Lung (tissue), 11 donors: ENCODE measurements at regions not wholly inside any gene's neighbourhood (a gene's known extent, or its start where the extent isn't known, plus 50 kb on each side); places are given as distances from the start of the nearest gene placed in this dataset.

ENCODE experiments used
- ATAC-seq: fragments of 200-7000 bp; cut with Tn5 transposase; one replicate; pipeline ENCODE4 v1.9.1; 2020; ENCODE audit warnings: moderate number of reproducible peaks; ENCODE audit not compliant: insufficient read depth, low FRiP score
- DNase-seq, 3 donors: peaks; one replicate each; pipeline ENCODE4 v3.0.0-alpha.2; 2013 to 2017
- H3K27ac ChIP-seq, 2 donors: one replicate each; pipeline ENCODE4 v1.5.1; 2013; ENCODE audit warnings: mild to moderate bottlenecking in 2 of 2, moderate library complexity in 2 of 2, control low read depth in 1 of 2, inconsistent platforms in 1 of 2, low read depth in 1 of 2, low read length in 1 of 2
- H3K27me3 ChIP-seq, 3 donors: one replicate each; pipeline ENCODE4 v1.5.1; 2013; ENCODE audit warnings: low read length in 2 of 3; ENCODE audit not compliant: control insufficient read depth in 3 of 3, insufficient read depth in 3 of 3
- H3K36me3 ChIP-seq, 4 donors: one replicate each; pipeline ENCODE4 v1.5.1; 2013; ENCODE audit warnings: low read length in 4 of 4, mild to moderate bottlenecking in 1 of 4, moderate library complexity in 1 of 4; ENCODE audit not compliant: control insufficient read depth in 4 of 4, insufficient read depth in 4 of 4
- H3K4me1 ChIP-seq, 5 donors: one replicate each; pipeline ENCODE4 v1.5.1; 2013; ENCODE audit warnings: low read length in 5 of 5, mild to moderate bottlenecking in 2 of 5, moderate library complexity in 1 of 5; ENCODE audit not compliant: control insufficient read depth in 5 of 5, insufficient read depth in 5 of 5
- H3K4me3 ChIP-seq: one replicate; pipeline ENCODE4 v1.5.1; 2013; ENCODE audit warnings: mild to moderate bottlenecking, control low read depth, moderate library complexity
- H3K9ac ChIP-seq, 2 donors: one replicate each; pipeline ENCODE4 v1.5.1; 2013; ENCODE audit warnings: low read length in 2 of 2, control low read depth in 1 of 2; ENCODE audit not compliant: insufficient read depth in 1 of 2
- H3K9me3 ChIP-seq, 4 donors: one replicate each; pipeline ENCODE4 v1.5.1; 2013; ENCODE audit warnings: low read length in 3 of 4, mild to moderate bottlenecking in 1 of 4, moderate library complexity in 1 of 4; ENCODE audit not compliant: control insufficient read depth in 4 of 4, insufficient read depth in 3 of 4
- WGBS, 2 donors: extraction: QIAGEN DNeasy Blood & Tissue Kit; methylation state at CpG; one replicate each; pipeline ENCODE4 v1.1.7; 2013; 5-methylcytosine and 5-hydroxymethylcytosine counted together
- TF ChIP-seq, protein P1 (sequence below): IDR thresholded peaks from 2 replicates; pipeline ENCODE4 v1.5.1; 2012; ENCODE audit warnings: mild to moderate bottlenecking; ENCODE audit errors: control extremely low read depth, extremely low read depth
- donor health status: control.
- donor health status: control.
- donor health status: Bipolar disorder and iron deficiency.
- donor health status: healthy.
- donor health status: DM: yes; HTN: yes; CAD: no.

GRCh38 chr10:4663162-4663992, 162.6 kb upstream of the AKR1E2 start:
- ATAC-seq (peak; percentile 90), DNase-seq (peak in 2 of 3 donors; percentile 31 to 55)
- TF ChIP-seq, protein P1, sequence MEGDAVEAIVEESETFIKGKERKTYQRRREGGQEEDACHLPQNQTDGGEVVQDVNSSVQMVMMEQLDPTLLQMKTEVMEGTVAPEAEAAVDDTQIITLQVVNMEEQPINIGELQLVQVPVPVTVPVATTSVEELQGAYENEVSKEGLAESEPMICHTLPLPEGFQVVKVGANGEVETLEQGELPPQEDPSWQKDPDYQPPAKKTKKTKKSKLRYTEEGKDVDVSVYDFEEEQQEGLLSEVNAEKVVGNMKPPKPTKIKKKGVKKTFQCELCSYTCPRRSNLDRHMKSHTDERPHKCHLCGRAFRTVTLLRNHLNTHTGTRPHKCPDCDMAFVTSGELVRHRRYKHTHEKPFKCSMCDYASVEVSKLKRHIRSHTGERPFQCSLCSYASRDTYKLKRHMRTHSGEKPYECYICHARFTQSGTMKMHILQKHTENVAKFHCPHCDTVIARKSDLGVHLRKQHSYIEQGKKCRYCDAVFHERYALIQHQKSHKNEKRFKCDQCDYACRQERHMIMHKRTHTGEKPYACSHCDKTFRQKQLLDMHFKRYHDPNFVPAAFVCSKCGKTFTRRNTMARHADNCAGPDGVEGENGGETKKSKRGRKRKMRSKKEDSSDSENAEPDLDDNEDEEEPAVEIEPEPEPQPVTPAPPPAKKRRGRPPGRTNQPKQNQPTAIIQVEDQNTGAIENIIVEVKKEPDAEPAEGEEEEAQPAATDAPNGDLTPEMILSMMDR, result no peak
- Histone ChIP-seq H3K9ac (no peak overlapping the region), H3K36me3 (no peaks in the 10 kb centered on the region), H3K27me3 (no peaks in the 10 kb centered on the region), H3K4me1 (peaks cover 5 to 26% (median 14%) of the 10 kb centered on the region in 5 donors), H3K9me3 (no peaks in the 10 kb centered on the region), H3K4me3 (no peak overlapping the region), H3K27ac (peak overlapping the region; percentile 14 to 100)
- 27 to 54% methylated on average over 9 of the region's 9 CpGs for WGBS, 2 donors

DNA sequence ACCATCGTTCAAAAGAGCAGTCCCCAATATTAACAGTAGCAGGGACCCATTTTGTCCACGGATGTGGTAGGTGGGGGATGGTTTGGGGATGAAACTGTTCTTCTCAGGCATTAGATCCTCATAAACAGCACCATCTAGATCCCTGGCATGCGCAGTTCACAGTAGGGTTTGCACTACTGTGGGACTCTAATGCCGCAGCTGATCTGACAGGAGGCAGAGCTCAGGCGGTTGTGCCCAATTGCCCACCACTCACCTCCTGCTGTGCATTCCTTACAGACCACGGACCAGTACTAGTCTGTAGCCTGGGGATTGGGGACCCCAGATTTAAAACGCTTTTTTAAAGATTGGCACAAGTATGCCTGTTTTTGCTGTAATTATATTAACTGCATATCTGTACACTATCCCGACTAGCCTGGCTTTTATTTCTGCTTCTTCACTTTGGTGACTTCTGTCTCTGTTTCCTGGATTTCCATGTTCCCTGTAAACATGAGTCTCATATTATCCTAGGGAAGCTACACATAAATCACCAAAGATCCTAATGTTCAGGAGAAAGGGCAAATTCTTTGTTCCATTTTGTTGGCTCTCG, 163.3 kb upstream of the AKR1E2 start:
- whole genome bisulfite sequencing, 2 donors, result 68 to 81% methylated on average over 9 of the region's 9 CpGs
- Histone ChIP-seq H3K27me3 (no peaks in the 10 kb centered on the region), H3K27ac (peak overlapping the region; percentile 95 to 99), H3K9ac (no peak overlapping the region), H3K36me3 (no peaks in the 10 kb centered on the region), H3K4me3 (peak overlapping the region; percentile 6), H3K9me3 (no peaks in the 10 kb centered on the region), H3K4me1 (peaks cover 5 to 26% (median 14%) of the 10 kb centered on the region in 5 donors)
- DNase-seq (no peak), ATAC-seq (no peak)
- TF ChIP-seq, protein P1, result no peak

DNA sequence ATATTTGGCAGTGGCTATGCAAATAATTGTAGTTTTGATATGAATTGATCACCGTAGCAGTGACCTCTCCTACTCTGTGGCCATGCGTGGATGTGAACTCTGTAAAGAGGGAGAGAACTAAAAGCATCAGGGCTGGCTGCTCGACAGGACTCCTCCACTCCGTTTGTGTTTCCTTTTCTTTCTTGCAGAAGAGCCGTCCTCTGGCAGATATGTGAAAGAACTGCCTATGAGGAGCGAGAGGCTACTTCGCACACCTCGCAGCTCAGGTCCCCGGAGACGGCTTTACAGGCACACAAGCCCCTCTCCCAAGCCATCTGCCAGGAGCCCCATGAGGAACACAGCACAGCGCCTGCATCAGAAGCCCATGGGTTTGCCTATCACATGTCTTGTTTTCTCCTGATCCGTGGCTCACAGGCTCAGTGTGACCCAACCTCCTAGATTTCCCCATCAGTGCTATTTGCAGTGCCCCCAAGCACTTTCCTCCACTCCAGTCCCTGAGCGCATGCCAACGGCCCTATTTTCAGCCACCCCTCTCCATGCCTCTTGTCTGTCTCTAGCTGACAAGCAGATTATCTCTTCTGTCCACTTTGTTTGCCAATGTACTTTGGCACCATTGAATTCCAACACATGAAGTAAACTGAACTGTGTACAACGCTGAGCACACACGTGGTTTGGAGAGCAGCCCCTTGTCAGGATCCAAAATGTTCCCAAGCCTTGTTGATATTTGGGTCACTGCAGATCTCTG, 164.3 kb upstream of the AKR1E2 start:
- TF ChIP-seq, protein P1, result no peak
- Histone ChIP-seq H3K27me3 (no peaks in the 10 kb centered on the region), H3K4me3 (no peak overlapping the region), H3K9ac (no peak overlapping the region), H3K36me3 (no peaks in the 10 kb centered on the region), H3K27ac (peak overlapping the region; percentile 89 to 99), H3K9me3 (no peaks in the 10 kb centered on the region), H3K4me1 (peaks cover 5 to 26% (median 14%) of the 10 kb centered on the region in 5 donors)
- ATAC-seq (peak; percentile 16), DNase-seq (peak in 1 of 3 donors; percentile 45)
- WGBS, 2 donors, result 57 to 84% methylated on average over 16 of the region's 16 CpGs
